Adrenal gland (tissue), 9 donors: ENCODE measurements at regions not wholly inside any gene's neighbourhood (a gene's known extent, or its start where the extent isn't known, plus 50 kb on each side); places are given as distances from the start of the nearest gene placed in this dataset.

ENCODE experiments used
- DNase-seq, 7 donors: peaks; one replicate each; pipeline ENCODE4 v3.0.0-alpha.2; 2019 to 2020
- H3K27ac ChIP-seq, 5 donors: fragments of 200-600 bp; sonication (generic) in 4 of 5; 1 replicate in 3 of 5; 2 replicates in 2 of 5; pipeline versions ENCODE4 v1.5.1 to v1.8.0; 2016 to 2020; ENCODE audit warnings: mild to moderate bottlenecking in 1 of 5
- H3K27me3 ChIP-seq: fragments of 200-600 bp; 2 replicates; pipeline ENCODE4 v1.8.0; 2021
- H3K36me3 ChIP-seq, 2 donors: fragments of 200-600 bp; replicated peaks in 1 of 2; 1 replicate in 1 of 2; 2 replicates in 1 of 2; pipeline versions ENCODE4 v1.5.1 to v1.8.0; 2018 to 2022
- H3K4me1 ChIP-seq, 2 donors: fragments of 200-600 bp; replicated peaks in 1 of 2; 1 replicate in 1 of 2; 2 replicates in 1 of 2; pipeline versions ENCODE4 v1.5.1 to v1.8.0; 2018 to 2021
- H3K4me3 ChIP-seq, 4 donors: fragments of 200-600 bp; sonication (generic) in 3 of 4; one replicate each; pipeline ENCODE4 v1.5.1; 2016 to 2018
- H3K9me3 ChIP-seq, 3 donors: fragments of 200-600 bp; sonication (generic) in 1 of 3; replicated peaks in 1 of 3; 1 replicate in 2 of 3; 2 replicates in 1 of 3; pipeline versions ENCODE4 v1.5.1 to v1.8.0; 2016 to 2021
- POLR2A ChIP-seq, 2 donors: fragments of 450-650 bp; IDR thresholded peaks; one replicate each; pipeline ENCODE4 v1.6.1; 2017; ENCODE audit warnings: antibody characterized with exemption in 2 of 2, mild to moderate bottlenecking in 2 of 2, moderate library complexity in 1 of 2
- WGBS, 4 donors: extraction: QIAGEN DNeasy Blood & Tissue Kit in 2 of 4; methylation state at CpG; one replicate each; pipeline versions ENCODE4 v1.1.5 to v1.1.7; 2013 to 2017; 5-methylcytosine and 5-hydroxymethylcytosine counted together
- intact Hi-C, 2 donors: fragments of 100-400 bp; cut with DNase I; formaldehyde crosslinking; loops; one replicate each; pipeline versions ENCODE4 v1.14.1 to v1.15.0; 2022 to 2023
- TF ChIP-seq, protein P1 (sequence below), 6 experiments: fragments of 450-650 bp in 4 of 6; fragments of 200-600 bp in 2 of 6; sonication (generic) in 1 of 6; IDR thresholded peaks; 1 replicate in 5 of 6; 2 replicates in 1 of 6; pipeline versions ENCODE4 v1.5.1 to v1.8.0; 2016 to 2021; ENCODE audit warnings: antibody characterized with exemption in 6 of 6, mild to moderate bottlenecking in 2 of 6, moderate library complexity in 1 of 6
- donor health status: healthy with polysubstance abuse.
- donor health status: Bipolar disorder and iron deficiency.
- donor health status: DM: yes; HTN: yes; CAD: no.
- donor health status: DM: no; HTN: no; CAD: no.
- donor health status: DM: no; HTN: no; CAD: no.

DNA sequence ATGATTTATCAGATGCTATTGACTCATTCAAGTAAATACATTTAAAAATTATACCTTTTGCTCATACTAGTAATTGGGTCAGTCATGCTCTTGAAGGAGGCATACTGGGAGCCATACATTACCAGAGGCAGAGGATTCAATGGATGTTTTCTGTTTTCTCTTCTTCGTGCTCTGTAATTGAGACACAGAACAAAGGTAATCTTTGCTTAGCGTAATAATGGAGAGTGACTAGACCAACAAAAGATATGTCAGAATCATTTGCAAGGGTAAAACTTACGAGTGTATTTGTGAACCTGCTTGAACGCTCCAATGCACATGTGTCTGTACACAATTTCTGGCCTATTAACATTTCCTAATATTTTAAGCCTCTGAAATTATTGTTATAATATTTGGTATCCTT lies 296.4 kb downstream of the FOXG1 start:
- TF ChIP-seq, protein P1, sequence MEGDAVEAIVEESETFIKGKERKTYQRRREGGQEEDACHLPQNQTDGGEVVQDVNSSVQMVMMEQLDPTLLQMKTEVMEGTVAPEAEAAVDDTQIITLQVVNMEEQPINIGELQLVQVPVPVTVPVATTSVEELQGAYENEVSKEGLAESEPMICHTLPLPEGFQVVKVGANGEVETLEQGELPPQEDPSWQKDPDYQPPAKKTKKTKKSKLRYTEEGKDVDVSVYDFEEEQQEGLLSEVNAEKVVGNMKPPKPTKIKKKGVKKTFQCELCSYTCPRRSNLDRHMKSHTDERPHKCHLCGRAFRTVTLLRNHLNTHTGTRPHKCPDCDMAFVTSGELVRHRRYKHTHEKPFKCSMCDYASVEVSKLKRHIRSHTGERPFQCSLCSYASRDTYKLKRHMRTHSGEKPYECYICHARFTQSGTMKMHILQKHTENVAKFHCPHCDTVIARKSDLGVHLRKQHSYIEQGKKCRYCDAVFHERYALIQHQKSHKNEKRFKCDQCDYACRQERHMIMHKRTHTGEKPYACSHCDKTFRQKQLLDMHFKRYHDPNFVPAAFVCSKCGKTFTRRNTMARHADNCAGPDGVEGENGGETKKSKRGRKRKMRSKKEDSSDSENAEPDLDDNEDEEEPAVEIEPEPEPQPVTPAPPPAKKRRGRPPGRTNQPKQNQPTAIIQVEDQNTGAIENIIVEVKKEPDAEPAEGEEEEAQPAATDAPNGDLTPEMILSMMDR (IDR thresholded peaks at IDR 0.05), result no peak
- no peak for TF ChIP-seq POLR2A (IDR thresholded peaks at IDR 0.05)
- 72 to 81% (median 74%) methylated on average over 4 of the region's 4 CpGs for WGBS, 4 donors
- H3K36me3 ChIP-seq, result no peaks in the 10 kb centered on the region
- H3K4me1 ChIP-seq, result no peaks in the 10 kb centered on the region
- no peak overlapping the region for H3K27ac ChIP-seq
- H3K4me3 ChIP-seq, result no peak overlapping the region
- H3K9me3 ChIP-seq, result no peaks in the 10 kb centered on the region
- intact Hi-C loops, result no loop called here
- DNase-seq, result no peak
- no peaks in the 10 kb centered on the region for H3K27me3 ChIP-seq

DNA sequence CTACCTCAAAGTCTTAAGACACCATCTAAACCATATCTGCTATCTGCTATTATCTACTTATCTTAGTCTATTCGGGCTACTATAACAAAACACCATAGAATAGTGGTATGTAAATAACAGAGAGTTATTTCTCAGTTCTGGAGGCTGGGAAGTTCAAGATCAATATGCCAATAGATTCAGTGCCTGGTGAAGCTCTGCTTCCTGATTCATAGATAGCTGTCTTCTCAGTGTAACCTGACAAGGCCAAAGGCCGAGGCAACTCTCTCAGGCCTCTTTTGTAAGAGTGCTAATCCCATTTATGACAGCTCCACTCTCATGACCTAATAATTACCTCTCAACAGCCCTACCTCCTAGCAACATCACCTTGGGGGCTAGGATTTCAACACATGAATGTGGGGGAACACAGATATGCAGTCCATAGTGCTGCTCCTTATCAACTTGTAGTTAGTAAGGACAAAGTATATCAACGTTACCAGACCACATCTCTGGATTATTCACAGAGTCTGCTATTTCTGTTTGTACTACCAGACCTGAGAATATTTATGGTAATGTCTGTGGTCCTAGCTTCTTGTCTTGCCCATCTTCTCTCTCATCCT lies 297.8 kb downstream of the FOXG1 start:
- Histone ChIP-seq H3K9me3 (no peaks in the 10 kb centered on the region), H3K27me3 (no peaks in the 10 kb centered on the region), H3K36me3 (no peaks in the 10 kb centered on the region), H3K27ac (no peak overlapping the region), H3K4me1 (no peaks in the 10 kb centered on the region), H3K4me3 (no peak overlapping the region)
- TF ChIP-seq, protein P1 (IDR thresholded peaks at IDR 0.05), result no peak
- no peak for TF ChIP-seq POLR2A (IDR thresholded peaks at IDR 0.05)
- no peak for DNase-seq
- 60 to 82% (median 73%) methylated on average over 3 of the region's 3 CpGs for WGBS, 4 donors
- intact Hi-C loops, result no loop called here

DNA sequence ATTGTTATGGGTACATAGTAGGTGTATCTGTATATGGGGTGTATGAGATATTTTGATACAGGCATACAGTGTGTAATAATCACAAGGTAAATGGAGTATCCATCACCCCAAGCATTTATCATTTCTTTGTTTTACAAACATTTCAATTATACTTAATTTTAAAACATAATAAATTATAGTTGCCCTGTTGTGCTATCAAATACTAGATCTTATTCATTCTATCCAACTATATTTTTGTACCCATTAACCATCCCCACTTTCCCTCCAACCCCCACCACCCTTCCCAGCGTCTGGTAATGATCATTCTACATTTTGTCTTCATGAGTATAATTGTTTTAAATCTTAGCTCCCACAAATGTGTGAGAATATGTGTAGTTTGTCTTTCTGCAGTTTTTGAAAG lies 302.6 kb downstream of the FOXG1 start:
- WGBS, 4 donors, result 50 to 68% (median 62%) methylated on average over 1 of the region's 1 CpG
- Histone ChIP-seq H3K9me3 (no peaks in the 10 kb centered on the region), H3K4me1 (no peaks in the 10 kb centered on the region), H3K27me3 (no peaks in the 10 kb centered on the region), H3K4me3 (no peak overlapping the region), H3K27ac (no peak overlapping the region), H3K36me3 (no peaks in the 10 kb centered on the region)
- DNase-seq, result no peak
- no peak for TF ChIP-seq POLR2A (IDR thresholded peaks at IDR 0.05)
- TF ChIP-seq, protein P1 (IDR thresholded peaks at IDR 0.05), result no peak
- intact Hi-C loops, result no loop called here

DNA sequence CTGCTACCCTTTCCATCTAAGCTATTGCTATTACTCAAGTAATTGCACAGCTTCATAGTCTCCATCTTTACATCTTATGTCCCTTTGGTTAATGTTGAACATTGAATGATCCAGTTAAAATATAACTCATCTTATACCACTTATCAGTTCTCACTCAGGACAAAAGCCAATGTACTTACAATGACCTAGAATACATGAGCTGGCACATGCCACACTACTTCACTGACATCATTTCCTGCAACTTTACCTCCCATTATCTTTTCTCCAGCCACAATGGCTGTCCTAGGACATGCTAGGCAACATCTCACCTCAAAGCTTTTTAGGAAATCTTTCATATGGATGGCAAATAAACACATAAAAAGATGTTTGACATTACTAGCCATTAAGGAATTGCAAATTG lies 309.2 kb downstream of the FOXG1 start:
- Histone ChIP-seq H3K4me1 (no peaks in the 10 kb centered on the region), H3K36me3 (no peaks in the 10 kb centered on the region), H3K27me3 (no peaks in the 10 kb centered on the region), H3K4me3 (no peak overlapping the region), H3K9me3 (no peaks in the 10 kb centered on the region), H3K27ac (no peak overlapping the region)
- TF ChIP-seq POLR2A (IDR thresholded peaks at IDR 0.05), result no peak
- TF ChIP-seq, protein P1 (IDR thresholded peaks at IDR 0.05), result no peak
- intact Hi-C loops, result no loop called here
- no peak for DNase-seq
